ENCODE measurements at regions not wholly inside any gene's neighbourhood (a gene's known extent, or its start where the extent isn't known, plus 50 kb on each side); places are given as distances from the start of the nearest gene placed in this dataset.

- TF ChIP-seq, protein P1, sequence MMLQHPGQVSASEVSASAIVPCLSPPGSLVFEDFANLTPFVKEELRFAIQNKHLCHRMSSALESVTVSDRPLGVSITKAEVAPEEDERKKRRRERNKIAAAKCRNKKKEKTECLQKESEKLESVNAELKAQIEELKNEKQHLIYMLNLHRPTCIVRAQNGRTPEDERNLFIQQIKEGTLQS (IDR thresholded peaks at IDR 0.05; ENCODE audit: borderline replicate concordance, extremely low read depth, low read depth, low read length) = no peak
- TF ChIP-seq, protein P2, sequence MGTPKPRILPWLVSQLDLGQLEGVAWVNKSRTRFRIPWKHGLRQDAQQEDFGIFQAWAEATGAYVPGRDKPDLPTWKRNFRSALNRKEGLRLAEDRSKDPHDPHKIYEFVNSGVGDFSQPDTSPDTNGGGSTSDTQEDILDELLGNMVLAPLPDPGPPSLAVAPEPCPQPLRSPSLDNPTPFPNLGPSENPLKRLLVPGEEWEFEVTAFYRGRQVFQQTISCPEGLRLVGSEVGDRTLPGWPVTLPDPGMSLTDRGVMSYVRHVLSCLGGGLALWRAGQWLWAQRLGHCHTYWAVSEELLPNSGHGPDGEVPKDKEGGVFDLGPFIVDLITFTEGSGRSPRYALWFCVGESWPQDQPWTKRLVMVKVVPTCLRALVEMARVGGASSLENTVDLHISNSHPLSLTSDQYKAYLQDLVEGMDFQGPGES (IDR thresholded peaks at IDR 0.05) = no peak
These were observed 1548.6 kb upstream of the B3GALT2 start (continued) for GRCh38 chr1:194734970-194735369.

DNA sequence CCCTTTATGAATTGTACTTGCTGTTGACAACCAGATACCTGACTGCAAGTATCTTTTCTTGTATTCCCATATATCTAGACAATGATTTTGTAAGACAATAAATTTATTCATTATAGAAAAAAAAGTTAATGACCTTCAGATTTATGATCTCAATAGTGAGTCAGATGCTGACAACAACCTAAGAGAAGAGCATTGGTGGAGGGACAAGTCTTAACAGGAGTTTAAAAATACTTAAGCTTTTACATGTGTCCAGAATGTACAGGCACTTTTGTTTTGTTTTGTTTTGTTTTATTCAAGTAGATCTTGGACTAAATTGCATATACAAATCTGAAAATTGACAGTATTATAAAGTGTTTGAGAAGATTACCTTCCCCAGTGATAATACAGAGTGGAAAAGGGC lies 1544.6 kb upstream of the B3GALT2 start:
- Histone ChIP-seq H3K36me3 (ENCODE audit: control insufficient read depth in 2 of 2, insufficient read depth in 2 of 2, low read length in 1 of 2) (no peaks in the 10 kb centered on the region), H3K4me3 (no peak overlapping the region), H3K4me1 (ENCODE audit: control insufficient read depth, insufficient read depth, low read length) (no peaks in the 10 kb centered on the region), H3K9me3 (replicated peaks; ENCODE audit: control insufficient read depth, insufficient read depth, low read length) (no peaks in the 10 kb centered on the region), H3K27me3 (replicated peaks in 1 of 2; ENCODE audit: control insufficient read depth in 2 of 2, insufficient read depth in 2 of 2, low read length in 1 of 2) (no peaks in the 10 kb centered on the region), H3K27ac (ENCODE audit: control insufficient read depth, insufficient read depth) (no peak overlapping the region), H2AFZ (ENCODE audit: control insufficient read depth, low read depth, low read length) (no peak overlapping the region), H4K20me1 (ENCODE audit: control insufficient read depth, insufficient read depth) (no peaks in the 10 kb centered on the region), H3K4me2 (ENCODE audit: control insufficient read depth, insufficient read depth) (no peak overlapping the region), H3K9ac (ENCODE audit: control insufficient read depth, insufficient read depth, low read length) (no peak overlapping the region), H3K79me2 (ENCODE audit: control insufficient read depth, insufficient read depth, low read length) (no peaks in the 10 kb centered on the region)
- ChIA-PET POLR2A (no interaction called here), CTCF (interaction anchor here (0.8 kb wide), 1 partner anchor 10 kb away, joined by 3 read pairs; no protein-coding TSS in a partner anchor), SMC1A (ENCODE audit: uncharacterized antibody, unreplicated experiment) (interaction anchor here (0.7 to 0.8 kb wide), 2 partner anchors 13 to 45 kb away, joined by 3 to 5 read pairs; no protein-coding TSS in a partner anchor), RAD21 (ENCODE audit: unreplicated experiment) (no interaction called here)
- intact Hi-C loops (cut with micrococcal nuclease; ENCODE audit: unreplicated experiment) = no loop called here
- DNase-seq (ENCODE audit: low read depth, low spot score) (no peak), FAIRE-seq (no peak), ATAC-seq (no peak)
- in situ Hi-C loops (cut with MboI) = no loop called here
- TF ChIP-seq ASH2L (IDR thresholded peaks at IDR 0.05; ENCODE audit: borderline replicate concordance, low read depth) (no peak), NFYB (IDR thresholded peaks at IDR 0.05; ENCODE audit: insufficient read depth, low read depth, low read length) (no peak), KDM1A (IDR thresholded peaks at IDR 0.05; ENCODE audit: borderline replicate concordance) (no peak), BCL11A (IDR thresholded peaks at IDR 0.05; ENCODE audit: low read depth, low read length) (no peak), PAX5 (IDR thresholded peaks at IDR 0.05; ENCODE audit: borderline replicate concordance, low read depth, low read length) (no peak), TCF3 (IDR thresholded peaks at IDR 0.05; ENCODE audit: borderline replicate concordance, insufficient read depth, low read depth, low read length) (no peak), STAT3 (IDR thresholded peaks at IDR 0.05; ENCODE audit: low read depth, low read length) (no peak), MTA3 (IDR thresholded peaks at IDR 0.05; ENCODE audit: borderline replicate concordance, low read length) (no peak), CREM (IDR thresholded peaks at IDR 0.05; ENCODE audit: low read depth) (no peak), HDAC2 (IDR thresholded peaks at IDR 0.05) (no peak), RAD51 (IDR thresholded peaks at IDR 0.05) (no peak)
- TF ChIP-seq, protein P3, sequence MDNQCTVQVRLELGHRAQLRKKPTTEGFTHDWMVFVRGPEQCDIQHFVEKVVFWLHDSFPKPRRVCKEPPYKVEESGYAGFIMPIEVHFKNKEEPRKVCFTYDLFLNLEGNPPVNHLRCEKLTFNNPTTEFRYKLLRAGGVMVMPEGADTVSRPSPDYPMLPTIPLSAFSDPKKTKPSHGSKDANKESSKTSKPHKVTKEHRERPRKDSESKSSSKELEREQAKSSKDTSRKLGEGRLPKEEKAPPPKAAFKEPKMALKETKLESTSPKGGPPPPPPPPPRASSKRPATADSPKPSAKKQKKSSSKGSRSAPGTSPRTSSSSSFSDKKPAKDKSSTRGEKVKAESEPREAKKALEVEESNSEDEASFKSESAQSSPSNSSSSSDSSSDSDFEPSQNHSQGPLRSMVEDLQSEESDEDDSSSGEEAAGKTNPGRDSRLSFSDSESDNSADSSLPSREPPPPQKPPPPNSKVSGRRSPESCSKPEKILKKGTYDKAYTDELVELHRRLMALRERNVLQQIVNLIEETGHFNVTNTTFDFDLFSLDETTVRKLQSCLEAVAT (IDR thresholded peaks at IDR 0.05) = no peak
- BruUV-seq (replicated peaks) = no TSS peak
